ENCODE measurements at regions not wholly inside any gene's neighbourhood (a gene's known extent, or its start where the extent isn't known, plus 50 kb on each side); places are given as distances from the start of the nearest gene placed in this dataset.

DNA sequence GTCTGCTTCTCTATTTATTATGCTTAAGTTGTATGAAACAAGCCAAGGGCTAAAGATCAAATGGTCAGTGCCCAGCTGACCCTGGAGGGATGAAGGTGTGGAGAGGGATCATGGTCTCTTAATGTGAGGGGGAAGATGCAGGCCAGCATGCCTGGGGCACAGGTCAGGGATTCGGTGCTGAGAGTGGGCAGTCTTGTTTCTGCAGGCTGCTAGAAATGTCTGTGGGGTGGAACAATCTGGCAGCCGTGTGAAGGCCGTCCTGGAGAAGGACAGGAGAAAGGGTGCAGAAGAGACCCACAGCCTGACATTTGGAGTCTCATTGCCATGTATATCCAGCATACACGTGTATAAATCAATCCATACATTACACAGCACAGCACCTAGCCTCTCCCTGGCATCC lies 258.3 kb upstream of the MOCS1 start:
- DNase-seq, result no peak

DNA sequence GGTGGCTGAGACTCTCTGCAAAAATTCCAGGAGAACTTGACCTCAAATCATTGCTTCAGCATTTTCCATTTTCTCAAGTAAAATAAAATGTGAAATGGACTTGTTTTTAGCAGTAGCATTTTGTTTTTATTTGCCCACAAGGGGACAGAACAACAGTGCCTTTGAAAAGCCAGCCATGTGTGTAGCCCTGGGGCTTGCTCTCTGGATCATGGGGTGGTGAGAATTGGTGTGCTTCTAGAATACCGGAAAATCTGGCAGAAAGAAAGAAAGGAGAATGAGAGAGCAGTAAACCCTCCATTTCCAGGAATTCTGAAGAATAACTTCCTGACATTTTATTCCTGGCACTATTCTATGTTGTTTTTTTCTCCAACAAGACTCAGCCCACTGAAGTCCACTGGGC lies 254.7 kb upstream of the MOCS1 start:
- DNase-seq, result no peak

DNA sequence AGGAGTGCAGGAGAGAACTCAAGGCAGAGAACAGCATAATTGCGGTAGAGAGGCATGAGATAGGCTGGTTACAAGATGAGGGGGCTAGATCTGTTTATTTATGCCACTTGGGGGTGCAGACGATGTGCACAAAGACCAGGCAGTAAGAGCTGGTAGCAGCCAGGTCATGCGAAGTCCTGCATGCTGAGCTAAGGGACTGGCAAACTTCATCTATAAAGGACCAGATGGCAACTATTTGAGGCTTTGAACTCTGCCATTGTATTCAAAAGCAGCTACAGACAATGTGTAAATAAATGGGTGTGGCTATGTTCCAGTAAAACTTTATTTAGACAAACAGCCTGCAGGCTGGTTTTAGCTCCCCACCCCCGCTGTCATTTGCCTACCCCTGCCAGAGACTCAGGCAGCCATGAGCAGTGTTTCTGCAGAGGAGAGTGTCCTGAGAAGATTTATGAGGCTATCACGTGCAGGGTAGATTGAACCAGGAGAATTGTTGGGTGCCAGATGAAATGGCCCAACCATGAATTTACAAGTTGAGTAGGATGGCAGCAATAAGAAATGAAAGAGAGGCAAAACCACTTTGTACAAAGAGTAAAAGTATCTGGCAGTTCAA lies 253.4 kb upstream of the MOCS1 start:
- DNase-seq, result no peak

DNA sequence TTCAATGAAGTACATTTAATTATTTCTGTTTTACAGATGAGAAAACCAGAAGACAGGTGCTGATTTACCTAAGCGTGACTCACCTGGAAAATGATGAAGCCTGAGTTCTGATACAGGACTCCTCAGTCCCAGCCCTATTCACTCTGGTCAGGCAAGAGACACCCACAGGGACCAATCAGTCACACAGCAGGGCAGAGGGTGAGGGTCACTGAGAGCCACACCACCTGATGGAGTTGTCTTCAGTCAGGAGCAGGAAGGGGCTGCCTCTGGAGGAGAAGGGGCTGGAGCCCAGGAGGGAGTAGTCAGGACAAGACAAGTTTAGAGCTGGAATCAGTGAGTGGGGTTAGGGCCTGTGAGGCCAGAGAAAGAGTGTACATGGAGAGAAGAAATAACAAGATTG lies 251.2 kb upstream of the MOCS1 start:
- DNase-seq, result no peak

DNA sequence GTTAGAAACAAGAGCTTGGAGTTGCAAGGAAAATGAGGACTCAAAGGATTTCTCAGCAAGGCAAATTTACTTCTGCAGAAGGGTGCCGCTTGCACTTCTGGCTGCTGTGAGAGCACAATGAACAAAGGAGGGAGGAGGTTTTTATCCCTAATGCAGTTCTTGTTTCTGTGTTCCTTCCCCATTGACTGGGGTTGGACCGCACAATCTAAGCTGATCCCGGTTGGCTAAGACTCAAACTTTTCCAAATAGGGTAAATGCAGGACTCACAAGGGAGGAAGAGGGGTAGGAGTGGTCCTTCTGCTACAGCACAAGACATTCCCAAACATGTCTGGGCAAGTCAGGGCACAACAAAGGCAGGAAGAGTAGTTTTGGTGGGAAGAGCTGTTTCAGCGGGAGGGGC lies 249.6 kb upstream of the MOCS1 start:
- no peak for DNase-seq

DNA sequence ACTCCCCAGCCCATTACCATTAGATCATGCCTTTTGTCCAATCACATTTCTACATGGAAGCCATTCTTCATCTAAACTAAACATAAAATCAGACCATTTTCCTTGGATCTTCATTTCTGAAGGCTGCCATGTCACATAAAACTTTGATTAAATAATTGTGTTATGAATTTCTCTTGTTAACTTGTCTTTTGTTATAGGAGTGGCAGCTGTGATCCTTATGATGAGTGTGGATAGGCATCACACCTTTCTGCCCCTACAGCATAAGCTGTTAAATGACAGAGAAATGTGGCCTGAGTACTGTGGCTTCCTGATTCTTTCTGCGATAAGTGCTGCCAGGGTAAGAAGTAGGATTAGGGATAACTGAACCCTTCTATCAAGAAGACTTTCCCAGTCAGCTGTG lies 247.1 kb upstream of the MOCS1 start:
- no peak for DNase-seq

DNA sequence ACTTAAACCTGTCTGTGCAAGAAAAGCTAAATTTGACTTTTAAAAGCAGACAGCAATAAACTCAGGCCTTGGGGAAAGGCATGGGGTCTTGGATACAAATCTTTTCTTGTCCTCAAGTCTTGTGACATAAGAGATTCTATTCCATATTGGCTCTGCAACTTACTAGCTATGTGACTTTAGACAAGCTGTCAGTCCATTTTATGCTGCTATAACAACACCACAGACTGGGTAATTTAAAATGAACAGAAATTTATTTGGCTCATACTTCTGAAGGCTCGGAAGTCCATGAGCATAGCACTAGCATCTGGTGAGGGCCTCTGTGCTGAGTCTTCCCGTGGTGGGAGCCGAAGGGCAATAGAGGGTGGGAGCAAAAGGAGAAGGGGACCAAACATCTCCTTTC lies 246.0 kb upstream of the MOCS1 start:
- no peak for DNase-seq

DNA sequence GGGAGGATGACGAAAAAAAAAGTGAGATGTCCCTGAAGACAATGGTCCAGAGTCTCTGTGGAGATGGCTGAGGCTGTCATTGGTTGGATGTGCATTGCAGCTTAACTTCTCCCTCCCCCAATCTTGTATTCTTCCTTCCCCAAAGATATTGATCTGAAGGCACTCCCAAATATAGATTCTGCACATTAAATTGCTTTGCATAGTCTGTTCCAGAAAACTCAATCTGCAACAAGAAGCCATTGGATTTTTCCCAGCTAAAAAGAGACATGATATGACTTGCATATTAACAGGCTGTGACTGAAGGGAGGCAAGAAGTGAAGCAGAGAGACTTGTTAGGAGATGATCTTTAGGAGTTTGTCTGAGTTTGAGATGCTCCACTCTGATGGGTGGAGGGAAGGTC lies 245.2 kb upstream of the MOCS1 start:
- DNase-seq, result no peak

DNA sequence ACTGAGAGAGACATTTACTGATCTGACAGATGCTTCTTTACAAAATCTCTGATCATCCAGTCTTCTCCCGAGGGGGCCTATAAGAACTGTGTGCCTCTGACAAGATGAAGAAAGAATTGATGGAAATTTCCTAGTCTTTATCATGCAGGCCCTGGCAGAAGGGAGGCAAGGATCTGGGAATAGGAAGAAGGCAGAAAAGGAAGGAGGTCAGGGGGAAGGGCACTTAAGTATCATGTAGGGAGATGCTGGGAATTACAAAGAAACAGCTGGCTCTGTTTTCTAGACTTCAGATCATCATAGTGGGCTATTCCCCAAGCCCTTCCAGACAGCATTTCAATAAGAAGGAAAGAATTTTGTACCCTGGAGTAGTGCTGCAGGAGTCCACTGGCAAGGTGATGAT lies 243.3 kb upstream of the MOCS1 start:
- DNase-seq, result no peak

DNA sequence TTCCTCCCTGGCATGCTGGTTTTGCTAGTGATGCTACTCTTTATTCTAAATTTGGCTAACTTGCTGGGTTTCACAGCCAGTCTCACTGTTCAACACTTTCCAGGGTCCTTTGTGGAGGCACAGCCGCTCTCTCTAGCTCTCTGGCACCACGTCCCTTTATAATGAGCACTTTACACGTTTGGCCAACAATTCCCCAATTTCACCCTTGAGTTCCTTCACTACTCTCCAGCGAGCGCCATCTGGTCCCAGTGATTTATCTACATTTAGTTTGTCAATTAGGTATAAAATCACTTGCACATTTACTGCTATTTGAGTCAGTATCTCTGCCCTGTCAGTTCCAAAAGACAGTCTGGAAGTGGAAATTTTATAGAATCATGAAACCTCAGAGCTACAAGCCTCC lies 241.9 kb upstream of the MOCS1 start:
- no peak for DNase-seq

DNA sequence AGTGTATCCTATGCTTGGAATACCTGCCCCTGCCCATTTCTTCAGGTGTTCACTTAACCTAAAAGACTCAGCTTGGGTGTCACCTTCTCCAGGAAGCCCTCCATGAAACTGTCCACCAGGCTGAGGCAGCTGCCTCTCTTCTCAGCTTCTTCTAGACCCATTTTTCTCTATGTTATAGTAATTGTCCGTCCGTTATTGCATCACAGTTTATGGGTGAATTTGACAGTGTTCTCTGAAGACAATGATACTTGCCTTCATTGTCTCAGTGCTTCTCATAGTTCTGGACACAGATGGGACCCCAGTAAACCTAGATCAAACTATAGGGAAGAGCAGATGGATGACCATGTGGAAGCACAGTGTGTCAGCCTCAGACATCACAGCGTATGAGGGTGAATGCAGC lies 238.0 kb upstream of the MOCS1 start:
- no peak for DNase-seq

DNA sequence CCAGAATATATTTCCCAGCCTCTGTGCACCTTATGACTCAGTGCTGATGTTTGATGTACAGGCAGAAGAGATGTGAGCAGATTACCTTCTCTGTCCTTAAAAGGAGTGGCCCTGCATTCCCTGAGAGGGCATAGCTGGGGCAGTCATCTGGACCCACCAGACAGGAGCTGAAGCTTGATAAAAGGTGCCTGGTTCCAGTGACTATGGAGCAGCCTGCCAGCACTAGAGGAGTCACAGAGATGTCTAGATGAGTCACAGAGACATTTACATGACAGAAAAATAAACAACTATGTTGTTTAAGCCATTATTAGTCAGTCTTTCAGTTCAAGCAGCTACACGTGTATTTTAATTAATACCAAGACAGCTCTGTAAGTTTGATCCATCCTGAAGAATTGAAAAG lies 237.1 kb upstream of the MOCS1 start:
- no peak for DNase-seq

DNA sequence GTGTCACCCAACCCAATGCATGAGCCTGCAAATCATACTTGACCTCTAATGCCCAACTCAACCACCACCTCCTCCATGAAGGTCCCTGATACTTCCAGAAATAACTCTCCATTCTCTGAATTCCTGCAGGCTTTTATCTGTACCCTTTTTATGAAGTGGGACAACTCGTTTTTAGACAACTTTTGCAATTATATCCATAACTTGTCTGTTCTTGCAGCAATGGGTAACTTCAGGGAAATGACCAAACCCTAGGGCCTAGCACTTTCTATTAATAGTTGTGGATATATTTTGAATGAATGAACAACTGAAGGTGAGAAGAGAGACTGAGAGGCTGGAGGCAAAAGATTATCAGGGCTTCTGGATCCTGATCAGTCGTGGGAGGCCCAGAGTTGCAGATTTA lies 236.6 kb upstream of the MOCS1 start:
- DNase-seq, result no peak

DNA sequence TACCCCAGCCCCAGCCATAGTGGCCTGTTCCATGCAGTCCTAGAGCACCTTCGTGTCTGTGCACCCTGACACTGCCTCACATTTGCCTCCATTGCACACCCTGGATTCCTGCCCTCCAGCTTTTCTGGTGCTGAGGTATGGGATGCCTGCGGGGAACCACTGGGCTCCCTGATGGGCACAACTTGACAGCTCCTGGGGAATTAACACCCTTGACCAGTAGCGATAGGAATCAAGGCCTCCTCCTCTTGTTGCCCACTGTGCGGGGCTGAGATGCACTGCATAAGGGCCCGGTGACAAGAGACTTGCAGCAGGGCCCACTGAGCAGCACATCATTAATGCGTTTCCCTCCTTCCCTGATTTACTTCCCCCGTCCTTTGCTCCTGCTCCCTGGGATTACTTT lies 235.6 kb upstream of the MOCS1 start:
- no peak for DNase-seq

DNA sequence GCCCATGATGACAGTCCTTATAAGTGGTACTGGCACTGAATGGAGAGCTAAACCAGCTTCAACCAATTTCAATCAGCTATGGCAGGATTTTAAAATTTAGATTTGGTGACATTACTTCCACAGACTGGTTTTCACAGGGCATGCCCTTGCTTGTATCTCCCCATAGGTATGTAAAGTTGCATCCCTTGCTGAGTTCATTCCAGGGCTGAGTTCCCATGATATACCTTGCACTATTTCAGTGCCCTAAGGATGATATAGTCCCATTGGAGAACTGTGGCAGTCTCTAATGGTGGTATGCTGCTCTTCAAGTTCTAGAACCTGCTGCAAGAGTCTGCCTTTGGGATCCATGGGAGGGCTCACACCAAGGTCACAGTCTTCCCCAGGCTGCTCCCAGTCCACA lies 232.7 kb upstream of the MOCS1 start:
- no peak for DNase-seq

DNA sequence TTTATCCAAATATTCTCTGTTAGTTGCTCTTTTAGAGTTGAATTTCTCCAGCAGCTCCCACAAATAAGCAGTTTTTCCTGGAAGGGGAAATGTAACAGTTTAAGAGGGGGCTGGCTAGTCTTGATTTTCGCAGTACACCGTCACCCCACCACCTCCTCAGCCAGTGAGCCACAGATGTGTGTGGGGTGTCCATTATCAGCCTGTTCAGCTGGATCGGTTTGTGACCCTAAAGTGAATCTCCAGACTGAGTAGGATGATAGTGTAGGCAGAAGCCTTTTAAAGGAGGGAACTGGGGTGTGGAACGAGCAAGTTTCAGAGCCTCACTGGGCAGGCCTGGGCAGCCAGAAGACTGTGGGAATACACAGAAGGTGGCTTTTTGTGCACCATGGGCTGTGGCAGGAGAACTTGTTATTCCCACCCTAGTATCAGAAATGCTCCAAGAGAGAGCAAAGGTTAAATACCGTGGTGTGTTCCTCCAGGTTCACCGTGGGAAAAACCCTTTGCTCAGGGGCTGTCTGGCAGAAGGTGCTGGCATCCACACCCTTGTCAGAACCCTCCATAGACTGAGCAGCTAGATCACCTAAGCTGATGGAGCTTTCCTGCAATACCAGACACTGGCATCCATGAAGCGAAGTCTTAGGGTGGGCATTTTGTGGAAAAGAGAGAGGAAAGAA lies 230.9 kb upstream of the MOCS1 start:
- DNase-seq, result no peak

DNA sequence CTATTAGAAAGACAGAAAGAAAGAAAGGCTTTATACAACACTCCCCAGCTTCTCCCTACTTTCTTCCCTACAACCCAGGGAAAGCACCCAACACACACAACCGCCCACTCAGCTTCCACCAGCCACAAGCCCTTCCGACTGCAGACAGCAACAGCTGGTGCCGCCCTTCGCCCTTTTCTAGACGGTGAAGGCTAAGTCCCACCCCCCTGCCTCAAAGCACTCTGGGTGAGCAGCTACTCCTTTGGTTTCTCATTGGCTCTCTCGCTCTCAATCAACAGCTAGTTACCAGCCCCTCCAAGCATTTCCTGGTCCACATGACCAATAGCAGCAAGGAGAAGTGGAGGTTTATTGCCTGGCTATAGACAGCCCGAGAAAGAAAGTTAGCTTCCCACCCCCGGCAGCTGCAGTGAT lies 230.1 kb upstream of the MOCS1 start:
- DNase-seq, result no peak

DNA sequence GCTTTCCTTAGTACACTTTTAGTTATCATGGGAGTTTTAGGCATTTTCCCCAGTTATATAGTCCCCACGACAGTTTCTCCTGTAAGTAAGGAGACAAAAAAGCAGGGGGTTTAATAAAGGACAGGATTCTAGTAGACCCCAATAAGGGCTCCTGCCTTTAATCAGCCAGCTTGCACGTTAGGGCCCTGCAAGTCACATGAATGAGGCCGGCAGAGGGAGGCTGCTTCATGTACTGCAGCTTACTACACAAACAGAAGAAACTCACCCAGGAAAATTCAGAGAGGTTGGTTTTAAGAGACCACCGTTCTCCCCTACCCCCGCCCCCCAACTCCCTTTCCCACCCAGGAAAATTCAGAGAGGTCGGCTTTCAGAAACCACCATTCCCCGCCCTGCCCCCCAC lies 229.7 kb upstream of the MOCS1 start:
- no peak for DNase-seq

DNA sequence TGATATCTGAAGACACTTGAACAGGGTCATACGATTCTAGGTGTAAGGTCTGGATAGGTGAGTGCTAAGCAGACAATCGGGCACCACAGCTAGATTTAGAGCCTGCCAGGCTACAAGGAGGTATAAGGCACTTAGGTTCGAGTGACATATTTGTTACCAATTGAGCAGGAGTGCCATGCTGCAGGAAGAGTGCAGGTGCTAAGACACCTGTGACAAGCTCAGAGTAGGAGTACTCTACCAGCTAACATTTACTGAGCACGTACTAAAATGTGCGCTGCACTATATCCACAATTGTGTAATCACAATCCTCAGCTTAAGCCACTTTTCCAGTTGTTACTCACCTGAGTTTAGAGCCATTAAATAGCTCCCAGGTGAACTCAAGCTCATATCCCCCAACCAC lies 227.8 kb upstream of the MOCS1 start:
- no peak for DNase-seq

DNA sequence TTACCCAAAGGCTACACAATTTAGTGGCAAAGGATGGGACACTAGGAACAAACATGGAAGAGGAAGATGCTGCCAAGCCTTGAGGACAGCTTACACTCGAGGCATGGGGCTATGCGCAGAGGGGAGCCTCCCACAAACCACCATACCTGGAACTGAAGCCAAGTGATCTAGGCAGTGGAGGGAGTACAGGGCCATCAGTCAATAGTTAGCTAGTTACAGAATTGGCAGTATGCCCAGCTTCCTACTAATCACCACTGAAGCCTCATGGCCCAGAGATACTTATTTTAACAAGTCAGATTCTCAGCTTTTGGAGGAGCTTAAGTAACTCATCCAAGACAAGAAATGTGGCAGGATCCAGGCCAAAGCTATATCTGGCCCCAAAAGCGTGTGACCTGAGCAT lies 226.6 kb upstream of the MOCS1 start:
- DNase-seq, result no peak

DNA sequence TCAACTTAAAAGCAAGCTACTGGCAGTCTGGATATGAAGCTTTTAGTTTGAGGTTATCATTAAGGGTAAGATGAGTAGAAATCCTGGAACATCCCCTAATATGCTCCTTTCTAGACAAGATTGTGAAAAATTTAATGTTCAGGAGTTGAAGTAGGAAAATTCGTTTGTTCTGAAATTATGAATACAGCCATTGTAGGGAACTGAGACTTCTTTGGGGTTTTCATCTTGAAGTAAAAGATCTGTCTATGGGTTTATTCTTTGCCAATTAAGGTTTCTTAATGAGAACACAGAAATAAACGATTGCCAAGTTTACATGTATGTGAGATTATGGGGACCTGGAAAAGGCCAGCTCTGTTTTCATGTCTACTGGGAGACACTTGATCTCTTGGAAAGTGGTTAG lies 225.6 kb upstream of the MOCS1 start:
- DNase-seq, result no peak

DNA sequence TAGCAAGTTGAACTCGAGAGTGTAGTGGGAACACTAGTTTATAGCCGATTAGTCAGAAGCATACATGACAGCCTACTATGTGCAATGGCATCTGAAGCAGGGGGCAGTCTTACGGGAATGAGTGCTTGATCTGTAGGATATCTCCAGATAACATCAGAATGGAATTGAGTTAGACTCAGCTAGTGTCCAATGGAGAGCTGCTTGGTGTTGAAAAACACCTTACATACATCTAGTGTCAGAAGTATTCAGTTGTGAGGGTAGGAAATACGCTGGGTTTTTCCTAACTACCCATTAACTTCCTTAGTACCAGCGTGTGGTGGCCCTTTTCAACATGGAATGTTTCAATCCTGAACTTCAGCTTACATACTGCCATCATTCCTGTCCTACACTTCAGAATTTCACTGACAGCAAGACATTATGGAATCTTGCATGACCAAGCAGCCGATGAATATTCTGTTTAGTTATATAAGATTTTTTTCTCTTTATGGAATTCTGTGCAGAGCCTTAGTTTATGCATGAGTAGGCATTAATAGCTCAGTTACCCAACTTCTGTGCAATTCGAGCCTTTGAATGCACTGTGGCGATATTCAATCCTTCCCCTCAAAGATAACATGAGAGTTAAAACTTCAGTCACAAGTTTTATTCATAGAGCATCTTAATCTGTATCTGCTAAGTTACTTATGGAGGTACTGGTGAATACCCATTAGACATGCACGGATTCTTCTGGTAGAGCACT lies 218.6 kb upstream of the MOCS1 start:
- no peak for DNase-seq

DNA sequence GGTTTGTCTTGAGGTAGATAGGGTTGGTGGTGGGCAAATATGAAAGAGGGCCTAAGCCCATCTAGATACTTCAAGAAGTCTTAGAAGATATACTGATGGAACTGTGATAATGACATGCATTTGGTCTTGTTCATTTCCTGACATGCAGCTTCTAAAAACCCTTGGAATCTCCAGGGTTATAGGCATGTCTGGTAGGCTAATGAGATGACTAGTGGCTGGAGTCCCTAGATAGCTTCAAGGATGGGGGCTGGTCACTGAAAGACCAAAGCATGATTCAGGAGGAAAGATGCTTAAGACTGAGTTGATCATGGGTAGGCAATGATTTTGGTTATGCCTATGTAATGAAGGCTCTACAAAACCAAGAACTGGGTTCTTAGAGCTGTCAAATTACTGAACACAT lies 217.9 kb upstream of the MOCS1 start:
- no peak for DNase-seq

DNA sequence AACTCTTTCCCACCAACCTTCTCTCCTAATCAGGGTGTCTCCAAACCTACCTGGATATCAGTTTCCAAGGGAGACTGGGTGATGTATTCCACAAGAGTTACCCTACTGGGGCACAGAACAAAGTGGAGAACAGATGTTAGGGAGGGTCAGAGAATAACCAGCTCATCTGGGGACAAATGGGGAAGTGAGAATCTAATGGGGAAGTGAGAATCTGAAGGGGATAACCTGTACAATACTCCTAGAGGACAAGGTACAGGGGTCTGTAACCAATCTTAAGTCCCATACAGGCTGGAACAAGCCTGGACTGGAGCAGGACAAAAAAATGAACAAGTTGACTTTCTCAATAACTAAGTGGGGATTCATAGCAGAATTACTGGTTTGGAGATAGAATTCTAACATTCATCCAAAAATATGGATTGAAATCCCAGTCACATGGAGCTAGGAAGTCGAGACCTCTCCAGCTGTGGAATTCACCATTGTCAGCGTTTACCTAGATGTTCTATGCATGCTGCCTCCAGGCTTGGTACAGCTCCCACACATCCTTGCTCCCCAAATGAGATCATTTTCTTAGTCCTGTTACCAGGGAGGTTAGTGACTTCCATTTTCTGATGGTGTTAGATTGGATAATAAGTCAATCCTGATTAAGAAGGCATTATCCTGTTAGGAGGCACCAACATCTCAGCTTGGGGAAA lies 214.8 kb upstream of the MOCS1 start:
- DNase-seq, result no peak

Data from effector CD4-positive, alpha-beta T cell (primary cell).